NT2/D1 (cell line): ENCODE measurements at regions not wholly inside any gene's neighbourhood (a gene's known extent, or its start where the extent isn't known, plus 50 kb on each side); places are given as distances from the start of the nearest gene placed in this dataset.

ENCODE experiments used
- DNase-seq: peaks from one replicate; pipeline ENCODE4 v3.0.0-alpha.2; 2011; ENCODE audit warnings: low read depth, low spot score
- H3K27me3 ChIP-seq: 2 replicates; pipeline ENCODE4 v1.6.0; 2011; ENCODE audit warnings: mild to moderate bottlenecking; ENCODE audit not compliant: insufficient read length, insufficient read depth
- H3K36me3 ChIP-seq: 2 replicates; pipeline ENCODE4 v1.6.1; 2011; ENCODE audit warnings: mild to moderate bottlenecking, low read length, mixed read lengths; ENCODE audit not compliant: insufficient read depth, insufficient read length
- H3K4me1 ChIP-seq: 2 replicates; pipeline ENCODE4 v1.5.1; 2011; ENCODE audit not compliant: insufficient read depth, insufficient read length
- H3K4me3 ChIP-seq: 2 replicates; pipeline ENCODE4 v1.5.1; 2011; ENCODE audit warnings: low read depth; ENCODE audit not compliant: insufficient read length
- H3K9ac ChIP-seq: 2 replicates; pipeline ENCODE4 v1.6.0; 2011; ENCODE audit warnings: low read depth; ENCODE audit not compliant: insufficient read length
- H3K9me3 ChIP-seq: 2 replicates; pipeline ENCODE4 v1.5.1; 2011; ENCODE audit warnings: mild to moderate bottlenecking, low read length; ENCODE audit not compliant: insufficient read depth
- SUZ12 ChIP-seq: IDR thresholded peaks from 2 replicates; pipeline ENCODE4 v1.6.1; 2011; ENCODE audit not compliant: insufficient read length, insufficient read depth; ENCODE audit errors: extremely low read depth
- YY1 ChIP-seq: IDR thresholded peaks from 2 replicates; pipeline ENCODE4 v1.6.1; 2011; ENCODE audit not compliant: insufficient read length, insufficient read depth
- ZNF274 ChIP-seq: IDR thresholded peaks from 2 replicates; pipeline ENCODE4 v1.6.1; 2011; ENCODE audit warnings: mild to moderate bottlenecking, low read depth, low read length

DNA sequence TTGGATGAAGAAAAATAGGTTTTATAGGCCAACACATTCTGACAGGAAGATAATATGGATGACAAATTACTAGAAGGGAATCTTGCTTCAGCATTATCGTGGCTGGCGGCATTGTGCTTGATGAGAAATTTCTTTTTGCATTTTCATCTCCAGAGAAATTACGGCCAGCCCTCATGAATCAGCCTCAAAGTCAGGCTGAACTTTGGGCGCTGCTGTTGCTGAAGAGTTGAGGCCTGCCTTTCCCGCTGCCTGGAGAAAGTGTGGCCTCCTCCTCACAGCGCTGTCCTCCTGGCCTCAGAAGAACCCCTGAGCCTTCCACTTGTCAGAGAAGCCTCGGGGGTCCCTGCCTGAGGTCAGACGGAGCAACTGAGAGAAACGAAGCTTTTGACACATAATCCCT is 272.4 kb upstream of the KCNIP4 start:
- Histone ChIP-seq H3K36me3 (no peaks in the 10 kb centered on the region), H3K9me3 (no peaks in the 10 kb centered on the region), H3K4me3 (no peak overlapping the region), H3K9ac (no peak overlapping the region), H3K4me1 (no peaks in the 10 kb centered on the region), H3K27me3 (no peaks in the 10 kb centered on the region)
- TF ChIP-seq SUZ12: no peak
- TF ChIP-seq ZNF274: no peak
- TF ChIP-seq YY1: no peak
- DNase-seq: no peak

GRCh38 chr4:22217480-22217879 is 268.9 kb upstream of the KCNIP4 start:
- no peak overlapping the region for H3K4me3 ChIP-seq
- H3K4me1 ChIP-seq: no peaks in the 10 kb centered on the region
- H3K9ac ChIP-seq: no peak overlapping the region
- no peaks in the 10 kb centered on the region for H3K36me3 ChIP-seq
- TF ChIP-seq SUZ12 (no peak), ZNF274 (no peak), YY1 (no peak)
- DNase-seq: no peak
- no peaks in the 10 kb centered on the region for H3K9me3 ChIP-seq
- H3K27me3 ChIP-seq: no peaks in the 10 kb centered on the region

DNA sequence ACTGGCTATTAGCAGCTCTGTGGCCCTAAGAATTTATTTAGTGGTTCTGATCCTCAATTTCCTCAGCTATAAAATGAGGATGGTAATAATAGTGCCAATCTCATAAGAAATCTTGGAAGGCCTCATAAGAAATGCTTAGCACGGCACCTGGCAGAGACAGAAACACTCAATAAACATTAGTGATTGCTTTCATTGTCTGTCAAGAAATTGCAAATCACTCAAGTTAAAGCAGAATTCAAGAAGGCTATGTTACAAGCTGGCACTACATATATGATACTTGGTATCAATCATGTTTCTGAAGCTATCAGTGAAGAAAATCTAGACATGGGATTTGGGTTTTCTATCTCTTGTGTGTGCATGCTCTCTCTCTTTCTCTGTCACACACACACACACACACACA is 267.7 kb upstream of the KCNIP4 start:
- Histone ChIP-seq H3K27me3 (no peaks in the 10 kb centered on the region), H3K4me3 (no peak overlapping the region), H3K9ac (no peak overlapping the region), H3K36me3 (no peaks in the 10 kb centered on the region), H3K4me1 (no peaks in the 10 kb centered on the region), H3K9me3 (no peaks in the 10 kb centered on the region)
- no peak for TF ChIP-seq SUZ12
- TF ChIP-seq YY1: no peak
- no peak for TF ChIP-seq ZNF274
- no peak for DNase-seq

DNA sequence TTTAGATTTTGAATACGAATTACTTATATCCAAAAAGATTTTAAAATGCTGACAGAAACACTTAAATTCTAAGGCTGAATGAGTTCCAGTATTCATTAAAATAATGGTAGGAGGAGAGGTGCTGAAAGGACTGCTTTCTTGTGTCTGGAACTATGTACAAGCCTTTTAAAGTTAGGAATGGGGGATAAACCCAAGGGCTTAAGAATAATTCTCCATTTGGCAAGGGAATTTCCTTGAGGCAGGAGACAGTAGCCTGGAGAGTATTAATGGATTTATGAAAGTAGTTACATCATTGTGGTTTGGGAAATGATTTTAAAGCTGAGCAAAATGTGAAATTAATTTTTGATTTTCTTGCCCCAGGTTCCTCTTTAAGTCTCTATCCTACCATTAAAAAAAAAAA is 266.5 kb upstream of the KCNIP4 start:
- Histone ChIP-seq H3K9ac (no peak overlapping the region), H3K9me3 (no peaks in the 10 kb centered on the region), H3K36me3 (no peaks in the 10 kb centered on the region), H3K4me3 (no peak overlapping the region), H3K27me3 (no peaks in the 10 kb centered on the region), H3K4me1 (no peaks in the 10 kb centered on the region)
- DNase-seq: no peak
- no peak for TF ChIP-seq YY1
- TF ChIP-seq SUZ12: no peak

GRCh38 chr4:22203711-22204011 is 255.1 kb upstream of the KCNIP4 start:
- TF ChIP-seq ZNF274 (no peak), SUZ12 (no peak), YY1 (no peak)
- H3K4me1 ChIP-seq: no peaks in the 10 kb centered on the region
- no peak for DNase-seq
- H3K4me3 ChIP-seq: no peak overlapping the region
- no peaks in the 10 kb centered on the region for H3K9me3 ChIP-seq
- H3K27me3 ChIP-seq: no peaks in the 10 kb centered on the region
- no peak overlapping the region for H3K9ac ChIP-seq
- no peaks in the 10 kb centered on the region for H3K36me3 ChIP-seq

GRCh38 chr4:22202975-22203710 is 254.6 kb upstream of the KCNIP4 start:
- H3K4me1 ChIP-seq: no peaks in the 10 kb centered on the region
- H3K4me3 ChIP-seq: no peak overlapping the region
- H3K9ac ChIP-seq: no peak overlapping the region
- no peaks in the 10 kb centered on the region for H3K36me3 ChIP-seq
- H3K9me3 ChIP-seq: no peaks in the 10 kb centered on the region
- no peak for TF ChIP-seq YY1
- no peak for TF ChIP-seq ZNF274
- no peak for TF ChIP-seq SUZ12
- no peak for DNase-seq
- H3K27me3 ChIP-seq: no peaks in the 10 kb centered on the region

DNA sequence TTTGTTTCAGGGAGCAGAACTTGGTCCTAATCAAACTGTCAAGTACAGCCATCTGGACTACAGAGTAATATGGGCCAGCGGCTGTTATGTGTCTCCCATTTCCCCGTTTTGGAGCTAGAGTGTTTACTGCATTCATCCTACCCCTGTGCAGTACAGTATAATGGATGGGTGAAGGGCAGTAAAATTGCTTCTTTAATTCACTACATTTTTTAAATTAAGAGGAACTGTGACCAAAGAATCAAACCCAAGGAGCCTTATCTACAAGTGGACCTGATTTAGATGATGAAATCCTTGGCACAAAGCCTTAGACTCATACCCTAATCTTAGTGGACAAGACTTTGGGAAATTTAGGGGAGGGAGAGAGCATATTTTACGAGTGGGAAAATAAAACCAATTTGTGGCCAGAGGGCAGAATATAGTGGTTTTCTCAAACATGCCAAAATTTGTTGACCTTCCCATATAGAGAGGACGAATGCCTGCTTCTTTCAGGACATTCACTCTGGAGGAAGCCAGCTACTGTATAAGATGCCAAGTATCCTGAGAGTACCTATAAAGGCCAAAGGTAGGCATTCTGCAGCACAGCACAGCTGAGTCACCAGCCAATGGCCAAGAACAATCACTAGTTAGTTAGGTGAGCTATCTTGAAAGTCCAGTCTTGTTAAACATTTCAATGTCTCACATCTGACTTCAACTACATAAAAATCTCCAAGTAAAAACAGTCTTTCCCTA is 253.8 kb upstream of the KCNIP4 start:
- no peaks in the 10 kb centered on the region for H3K36me3 ChIP-seq
- no peak overlapping the region for H3K4me3 ChIP-seq
- H3K27me3 ChIP-seq: no peaks in the 10 kb centered on the region
- DNase-seq: no peak
- H3K9ac ChIP-seq: no peak overlapping the region
- no peaks in the 10 kb centered on the region for H3K4me1 ChIP-seq
- TF ChIP-seq SUZ12 (no peak), YY1 (no peak), ZNF274 (no peak)
- H3K9me3 ChIP-seq: no peaks in the 10 kb centered on the region
